Nephron (organoid): ENCODE measurements at regions not wholly inside any gene's neighbourhood (a gene's known extent, or its start where the extent isn't known, plus 50 kb on each side); places are given as distances from the start of the nearest gene placed in this dataset.
"Not testable (repeated sequence)": the region's sequence is repeated elsewhere in the genome, so short reads cannot be mapped to it uniquely, and the experiment has no call there.

Source experiments
- H3K27ac Mint-ChIP-seq, 3 experiments: 2 replicates each; pipeline ENCODE4 v1.8.0; 2020; ENCODE audit warnings: mixed read lengths in 3 of 3, mild to moderate bottlenecking in 2 of 3, moderate library complexity in 1 of 3
- H3K27me3 Mint-ChIP-seq: 2 replicates; pipeline ENCODE4 v1.8.0; 2021; ENCODE audit warnings: low read depth, mild to moderate bottlenecking, moderate library complexity, mixed read lengths
- H3K36me3 Mint-ChIP-seq: 2 replicates; pipeline ENCODE4 v1.8.0; 2020; ENCODE audit warnings: low read depth, mixed read lengths
- H3K4me1 Mint-ChIP-seq: 2 replicates; pipeline ENCODE4 v1.8.0; 2020; ENCODE audit warnings: mixed read lengths
- H3K4me3 Mint-ChIP-seq, 3 experiments: 2 replicates each; pipeline ENCODE4 v1.8.0; 2020; ENCODE audit warnings: mild to moderate bottlenecking in 3 of 3, mixed read lengths in 3 of 3, moderate library complexity in 2 of 3
- H3K9me3 Mint-ChIP-seq: 2 replicates; pipeline ENCODE4 v1.8.0; 2020; ENCODE audit warnings: mixed read lengths
- CTCF ChIP-seq, 3 experiments: fragments of 200-600 bp; sonication (generic); IDR thresholded peaks; one replicate each; pipeline ENCODE4 v1.5.0; 2021; ENCODE audit warnings: antibody characterized with exemption in 3 of 3; ENCODE audit not compliant: unreplicated experiment in 3 of 3

GRCh38 chr15:70576276-70576675, 187.1 kb downstream of the UACA start:
- Mint-ChIP-seq H3K9me3 (peaks cover 19% of the 10 kb centered on the region), H3K27ac (peak overlapping the region; percentile 75 to 88 (median 80)), H3K36me3 (peaks cover 5% of the 10 kb centered on the region), H3K4me3 (no peak overlapping the region), H3K4me1 (peaks cover 49% of the 10 kb centered on the region), H3K27me3 (peaks cover 13% of the 10 kb centered on the region)
- no peak for TF ChIP-seq CTCF (IDR thresholded peaks at IDR 0.05; ENCODE audit: unreplicated experiment in 3 of 3)

- H3K4me3 Mint-ChIP-seq: peak overlapping the region in 2 of 3 experiments; percentile 8 to 28
- H3K27me3 Mint-ChIP-seq: peaks cover 13% of the 10 kb centered on the region
- H3K27ac Mint-ChIP-seq: peak overlapping the region; percentile 75 to 88 (median 80)
- H3K9me3 Mint-ChIP-seq: peaks cover 19% of the 10 kb centered on the region
- no peak for TF ChIP-seq CTCF (IDR thresholded peaks at IDR 0.05; ENCODE audit: unreplicated experiment in 3 of 3)
- H3K4me1 Mint-ChIP-seq: peaks cover 49% of the 10 kb centered on the region
- peaks cover 5% of the 10 kb centered on the region for H3K36me3 Mint-ChIP-seq
Measured at GRCh38 chr15:70575231-70576226, 187.8 kb downstream of the UACA start.

GRCh38 chr15:70574325-70574724, 189.0 kb downstream of the UACA start:
- H3K27me3 Mint-ChIP-seq, H3K36me3 Mint-ChIP-seq, H3K4me3 Mint-ChIP-seq: not testable (repeated sequence)
- Mint-ChIP-seq H3K4me1 (peaks cover 49% of the 10 kb centered on the region), H3K9me3 (peaks cover 19% of the 10 kb centered on the region), H3K27ac (peak overlapping the region in 2 of 3 experiments; percentile 20 to 45)

- H3K9me3 Mint-ChIP-seq: peaks cover 19% of the 10 kb centered on the region
- peak overlapping the region in 2 of 3 experiments; percentile 26 to 30 for H3K27ac Mint-ChIP-seq
- H3K4me1 Mint-ChIP-seq: peaks cover 50% of the 10 kb centered on the region
- no peak overlapping the region for H3K4me3 Mint-ChIP-seq
- no peak for TF ChIP-seq CTCF (IDR thresholded peaks at IDR 0.05; ENCODE audit: unreplicated experiment in 3 of 3)
- H3K27me3 Mint-ChIP-seq: peaks cover 7% of the 10 kb centered on the region
- peaks cover 5% of the 10 kb centered on the region for H3K36me3 Mint-ChIP-seq
Measured at GRCh38 chr15:70573121-70573850, 190.1 kb downstream of the UACA start.

- Mint-ChIP-seq H3K9me3 (peaks cover 12% of the 10 kb centered on the region), H3K4me1 (peaks cover 31% of the 10 kb centered on the region), H3K27me3 (peaks cover 4% of the 10 kb centered on the region), H3K36me3 (peaks cover under 1% of the 10 kb centered on the region), H3K4me3 (no peak overlapping the region), H3K27ac (peak overlapping the region in 2 of 3 experiments; percentile 7 to 42)
- no peak for TF ChIP-seq CTCF (IDR thresholded peaks at IDR 0.05; ENCODE audit: unreplicated experiment in 3 of 3)
Measured at GRCh38 chr15:70569714-70570231, 193.6 kb downstream of the UACA start.
